Fibroblast of peridontal ligament (primary cell): ENCODE measurements at regions not wholly inside any gene's neighbourhood (a gene's known extent, or its start where the extent isn't known, plus 50 kb on each side); places are given as distances from the start of the nearest gene placed in this dataset.

Experiments used
- DNase-seq: peaks from one replicate; pipeline ENCODE4 v3.0.0-alpha.2; 2010; ENCODE audit errors: extremely low read depth

- no peak for DNase-seq
These were observed 720.0 kb upstream of the API5 start for GRCh38 chr11:42591841-42592240.

GRCh38 chr11:42593441-42593840 lies 718.4 kb upstream of the API5 start:
- no peak for DNase-seq

- DNase-seq = no peak
These were observed 715.9 kb upstream of the API5 start for GRCh38 chr11:42595876-42596275.

GRCh38 chr11:42596576-42597145 lies 715.1 kb upstream of the API5 start:
- DNase-seq = no peak

- DNase-seq = no peak
These were observed 713.5 kb upstream of the API5 start for GRCh38 chr11:42598341-42598740.

- DNase-seq = no peak
These were observed 691.0 kb upstream of the API5 start for GRCh38 chr11:42620796-42621195.

- DNase-seq = no peak
These were observed 685.8 kb upstream of the API5 start for GRCh38 chr11:42625757-42626665.

- no peak for DNase-seq
These were observed 680.5 kb upstream of the API5 start for GRCh38 chr11:42631220-42631843.

GRCh38 chr11:42646959-42647358 lies 664.8 kb upstream of the API5 start:
- DNase-seq = no peak

GRCh38 chr11:42647993-42648392 lies 663.8 kb upstream of the API5 start:
- DNase-seq = no peak

- DNase-seq = no peak
These were observed 660.2 kb upstream of the API5 start for GRCh38 chr11:42651621-42652020.

- DNase-seq = no peak
These were observed 654.6 kb upstream of the API5 start for GRCh38 chr11:42657169-42657568.

GRCh38 chr11:42661942-42662341 lies 649.9 kb upstream of the API5 start:
- DNase-seq = no peak

- DNase-seq = no peak
These were observed 642.4 kb upstream of the API5 start for GRCh38 chr11:42669248-42669976.

GRCh38 chr11:42674436-42674835 lies 637.4 kb upstream of the API5 start:
- DNase-seq = no peak

GRCh38 chr11:42707541-42707940 lies 604.3 kb upstream of the API5 start:
- DNase-seq = no peak

- no peak for DNase-seq
These were observed 602.6 kb upstream of the API5 start for GRCh38 chr11:42709216-42709615.

- DNase-seq = no peak
These were observed 598.5 kb upstream of the API5 start for GRCh38 chr11:42713279-42713678.

GRCh38 chr11:42713753-42714152 lies 598.0 kb upstream of the API5 start:
- no peak for DNase-seq

GRCh38 chr11:42720716-42721563 lies 590.9 kb upstream of the API5 start:
- DNase-seq = no peak

GRCh38 chr11:42727879-42728278 lies 583.9 kb upstream of the API5 start:
- no peak for DNase-seq
